SK-N-SH treated with all-trans-retinoic acid at 6 μM for 48 hours (cell line): ENCODE measurements at regions not wholly inside any gene's neighbourhood (a gene's known extent, or its start where the extent isn't known, plus 50 kb on each side); places are given as distances from the start of the nearest gene placed in this dataset.

ENCODE experiments used
- ATAC-seq: fragments of 200-7000 bp; cut with Tn5 transposase; 3 replicates; pipeline ENCODE4 v1.9.1; 2020; ENCODE audit warnings: mild to moderate bottlenecking, moderate library complexity
- ARNTL ChIP-seq: fragments of 450-650 bp; formaldehyde crosslinking; IDR thresholded peaks from 2 replicates; pipeline ENCODE4 v1.5.0; 2020; ENCODE audit warnings: low read depth, mild to moderate bottlenecking, moderate library complexity, borderline replicate concordance
- BACH2 ChIP-seq: fragments of 250-450 bp; sonication (Bioruptor Pico); IDR thresholded peaks from 2 replicates; pipeline ENCODE4 v1.9.0; 2021; ENCODE audit warnings: mild to moderate bottlenecking, borderline replicate concordance
- CREB5 ChIP-seq: fragments of 250-450 bp; sonication (Bioruptor Pico); IDR thresholded peaks from 2 replicates; pipeline ENCODE4 v1.5.1; 2020; ENCODE audit warnings: low read depth, mild to moderate bottlenecking, moderate library complexity
- CSDC2 ChIP-seq: fragments of 250-450 bp; sonication (Bioruptor Pico); IDR thresholded peaks from 2 replicates; pipeline ENCODE4 v1.5.0; 2020; ENCODE audit warnings: mild to moderate bottlenecking, moderate library complexity
- CSRNP3 ChIP-seq: fragments of 250-450 bp; sonication (Bioruptor Pico); IDR thresholded peaks from 2 replicates; pipeline ENCODE4 v1.5.1; 2021; ENCODE audit warnings: mild to moderate bottlenecking, moderate library complexity
- ESRRG ChIP-seq: fragments of 250-450 bp; sonication (Bioruptor Pico); IDR thresholded peaks from 2 replicates; pipeline ENCODE4 v1.6.1; 2021; ENCODE audit warnings: mild to moderate bottlenecking
- GLIS3 ChIP-seq: fragments of 250-450 bp; sonication (Bioruptor Pico); IDR thresholded peaks from 2 replicates; pipeline ENCODE4 v1.5.0; 2020; ENCODE audit warnings: mild to moderate bottlenecking, moderate library complexity
- ISL1 ChIP-seq: fragments of 250-450 bp; sonication (Bioruptor Pico); IDR thresholded peaks from 2 replicates; pipeline ENCODE4 v2.1.2; 2022; ENCODE audit warnings: mild to moderate bottlenecking, moderate library complexity
- OSR1 ChIP-seq: fragments of 250-450 bp; sonication (Bioruptor Pico); IDR thresholded peaks from 2 replicates; pipeline ENCODE4 v1.8.0; 2022; ENCODE audit warnings: moderate library complexity, mild to moderate bottlenecking, inconsistent platforms
- POU6F1 ChIP-seq: fragments of 250-450 bp; sonication (Bioruptor Pico); IDR thresholded peaks from 2 replicates; pipeline ENCODE4 v1.8.0; 2021; ENCODE audit warnings: low read depth, mild to moderate bottlenecking, moderate library complexity, borderline replicate concordance
- PPARA ChIP-seq: fragments of 250-450 bp; sonication (Bioruptor Pico); IDR thresholded peaks from 2 replicates; pipeline ENCODE4 v1.5.0; 2020; ENCODE audit warnings: mild to moderate bottlenecking, borderline replicate concordance
- RARB ChIP-seq: fragments of 250-450 bp; sonication (Bioruptor Pico); IDR thresholded peaks from 2 replicates; pipeline ENCODE4 v1.8.0; 2021; ENCODE audit warnings: mild to moderate bottlenecking, moderate library complexity
- SNAI2 ChIP-seq: fragments of 250-450 bp; sonication (Bioruptor Pico); IDR thresholded peaks from 2 replicates; pipeline ENCODE4 v1.5.0; 2020; ENCODE audit warnings: mild to moderate bottlenecking, moderate library complexity
- TCF4 ChIP-seq: fragments of 250-450 bp; sonication (Bioruptor Pico); IDR thresholded peaks from 2 replicates; pipeline ENCODE4 v1.8.0; 2021; ENCODE audit warnings: mild to moderate bottlenecking, moderate library complexity, borderline replicate concordance
- ZC3H10 ChIP-seq: fragments of 250-450 bp; sonication (Bioruptor Pico); IDR thresholded peaks from 2 replicates; pipeline ENCODE4 v1.5.1; 2021; ENCODE audit warnings: mild to moderate bottlenecking, moderate library complexity
- ZFP3 ChIP-seq: fragments of 250-450 bp; sonication (Bioruptor Pico); IDR thresholded peaks from 2 replicates; pipeline ENCODE4 v1.5.0; 2020; ENCODE audit warnings: mild to moderate bottlenecking, moderate library complexity
- ZFP30 ChIP-seq: fragments of 450-650 bp; formaldehyde crosslinking; IDR thresholded peaks from 2 replicates; pipeline ENCODE4 v1.5.0; 2022; ENCODE audit warnings: mild to moderate bottlenecking, moderate library complexity
- ZNF565 ChIP-seq: fragments of 450-650 bp; formaldehyde crosslinking; conservative IDR thresholded peaks from 2 replicates; pipeline ENCODE4 v1.5.0; 2020; ENCODE audit warnings: low read depth, mild to moderate bottlenecking, moderate library complexity
- ZNF8 ChIP-seq: fragments of 450-650 bp; formaldehyde crosslinking; IDR thresholded peaks from 2 replicates; pipeline ENCODE4 v1.5.0; 2020; ENCODE audit warnings: mild to moderate bottlenecking, moderate library complexity
- TF ChIP-seq, protein P1 (sequence below): fragments of 250-450 bp; sonication (Bioruptor Pico); IDR thresholded peaks from 2 replicates; pipeline ENCODE4 v1.5.0; 2020; ENCODE audit warnings: mild to moderate bottlenecking, moderate library complexity

DNA sequence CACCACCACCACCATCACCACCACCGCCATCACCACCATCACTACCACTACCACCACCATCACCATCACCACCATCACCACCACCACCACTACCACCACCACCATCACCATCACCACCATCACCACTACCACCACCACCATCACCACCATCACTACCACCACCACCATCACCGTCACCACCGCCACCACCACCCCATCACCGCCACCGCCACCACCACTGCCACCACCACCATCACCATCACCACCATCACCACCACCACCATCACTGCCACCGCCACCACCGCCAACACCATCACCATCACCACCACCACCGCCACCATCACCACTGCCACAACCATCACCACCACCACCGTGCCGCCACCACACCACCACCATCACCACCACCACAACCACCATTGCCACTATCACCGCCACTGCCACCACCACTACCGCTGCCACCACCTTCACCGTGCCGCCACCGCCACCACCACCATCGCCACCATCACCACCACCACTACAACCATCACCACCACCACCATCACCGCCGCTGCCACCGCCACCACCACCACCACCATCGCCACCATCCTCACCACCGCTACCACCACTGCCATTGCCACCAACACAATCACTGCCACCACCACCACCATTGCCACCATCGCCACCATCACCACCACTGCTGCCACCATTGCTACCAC is 1511.3 kb upstream of the AGA start:
- ATAC-seq: no peak
- TF ChIP-seq OSR1 (no peak), CSRNP3 (CRISPR knock-in tag) (no peak), POU6F1 (CRISPR knock-in tag) (no peak), ZFP30 (CRISPR knock-in tag) (no peak), ZNF565 (CRISPR knock-in tag) (no peak), SNAI2 (CRISPR knock-in tag) (no peak), RARB (CRISPR knock-in tag) (no peak), ZFP3 (no peak), PPARA (CRISPR knock-in tag) (no peak), ZC3H10 (CRISPR knock-in tag) (no peak), TCF4 (CRISPR knock-in tag) (no peak), GLIS3 (CRISPR knock-in tag) (no peak), BACH2 (no peak), ISL1 (CRISPR knock-in tag) (no peak), ZNF8 (CRISPR knock-in tag) (no peak), CSDC2 (no peak), ESRRG (CRISPR knock-in tag) (no peak), ARNTL (CRISPR knock-in tag) (no peak), CREB5 (CRISPR knock-in tag) (no peak)
- TF ChIP-seq, protein P1, sequence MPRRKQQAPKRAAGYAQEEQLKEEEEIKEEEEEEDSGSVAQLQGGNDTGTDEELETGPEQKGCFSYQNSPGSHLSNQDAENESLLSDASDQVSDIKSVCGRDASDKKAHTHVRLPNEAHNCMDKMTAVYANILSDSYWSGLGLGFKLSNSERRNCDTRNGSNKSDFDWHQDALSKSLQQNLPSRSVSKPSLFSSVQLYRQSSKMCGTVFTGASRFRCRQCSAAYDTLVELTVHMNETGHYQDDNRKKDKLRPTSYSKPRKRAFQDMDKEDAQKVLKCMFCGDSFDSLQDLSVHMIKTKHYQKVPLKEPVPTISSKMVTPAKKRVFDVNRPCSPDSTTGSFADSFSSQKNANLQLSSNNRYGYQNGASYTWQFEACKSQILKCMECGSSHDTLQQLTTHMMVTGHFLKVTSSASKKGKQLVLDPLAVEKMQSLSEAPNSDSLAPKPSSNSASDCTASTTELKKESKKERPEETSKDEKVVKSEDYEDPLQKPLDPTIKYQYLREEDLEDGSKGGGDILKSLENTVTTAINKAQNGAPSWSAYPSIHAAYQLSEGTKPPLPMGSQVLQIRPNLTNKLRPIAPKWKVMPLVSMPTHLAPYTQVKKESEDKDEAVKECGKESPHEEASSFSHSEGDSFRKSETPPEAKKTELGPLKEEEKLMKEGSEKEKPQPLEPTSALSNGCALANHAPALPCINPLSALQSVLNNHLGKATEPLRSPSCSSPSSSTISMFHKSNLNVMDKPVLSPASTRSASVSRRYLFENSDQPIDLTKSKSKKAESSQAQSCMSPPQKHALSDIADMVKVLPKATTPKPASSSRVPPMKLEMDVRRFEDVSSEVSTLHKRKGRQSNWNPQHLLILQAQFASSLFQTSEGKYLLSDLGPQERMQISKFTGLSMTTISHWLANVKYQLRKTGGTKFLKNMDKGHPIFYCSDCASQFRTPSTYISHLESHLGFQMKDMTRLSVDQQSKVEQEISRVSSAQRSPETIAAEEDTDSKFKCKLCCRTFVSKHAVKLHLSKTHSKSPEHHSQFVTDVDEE (CRISPR knock-in tag): no peak
- TF ChIP-seq, all 23 proteins: peak for 0

- TF ChIP-seq CSDC2: no peak
- TF ChIP-seq GLIS3 (CRISPR knock-in tag): no peak
- no peak for TF ChIP-seq SNAI2 (CRISPR knock-in tag)
- no peak for TF ChIP-seq OSR1
- TF ChIP-seq POU6F1 (CRISPR knock-in tag): no peak
- TF ChIP-seq CREB5 (CRISPR knock-in tag): no peak
- ATAC-seq: no peak
Measured at GRCh38 chr4:178955614-178956013, 1513.4 kb upstream of the AGA start.
